ENCODE measurements at regions not wholly inside any gene's neighbourhood (a gene's known extent, or its start where the extent isn't known, plus 50 kb on each side); places are given as distances from the start of the nearest gene placed in this dataset.

- DNase-seq: no peak
These were observed 52.9 kb upstream of the TPRG1 start for GRCh38 chr3:189118896-189119295.

GRCh38 chr3:189119950-189120349, 51.8 kb upstream of the TPRG1 start:
- no peak for DNase-seq

- no peak for DNase-seq
These were observed 50.7 kb upstream of the TPRG1 start for GRCh38 chr3:189121092-189121491.

Measured in hippocampal formation (tissue), 2 donors.